ENCODE measurements at regions not wholly inside any gene's neighbourhood (a gene's known extent, or its start where the extent isn't known, plus 50 kb on each side); places are given as distances from the start of the nearest gene placed in this dataset.
"Not testable (repeated sequence)": the region's sequence is repeated elsewhere in the genome, so short reads cannot be mapped to it uniquely, and the experiment has no call there.

DNA sequence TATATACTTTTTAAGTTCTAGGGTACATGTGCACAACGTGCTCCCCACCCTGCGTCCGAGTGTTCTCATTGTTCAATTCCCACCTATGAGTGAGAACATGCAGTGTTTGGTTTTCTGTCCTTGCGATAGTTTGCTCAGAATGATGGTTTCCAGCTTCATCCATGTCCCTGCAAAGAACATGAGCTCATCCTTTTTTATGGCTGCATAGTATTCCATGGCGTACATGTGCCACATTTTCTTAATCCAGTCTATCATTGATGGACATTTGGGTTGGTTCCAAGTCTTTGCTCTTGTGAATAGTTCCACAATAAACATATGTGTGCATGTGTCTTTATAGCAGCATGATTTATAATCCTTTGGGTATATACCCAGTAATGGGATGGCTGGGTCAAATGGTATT is 148.1 kb upstream of the CHST15 start:
- not testable (repeated sequence) for DNase-seq

DNA sequence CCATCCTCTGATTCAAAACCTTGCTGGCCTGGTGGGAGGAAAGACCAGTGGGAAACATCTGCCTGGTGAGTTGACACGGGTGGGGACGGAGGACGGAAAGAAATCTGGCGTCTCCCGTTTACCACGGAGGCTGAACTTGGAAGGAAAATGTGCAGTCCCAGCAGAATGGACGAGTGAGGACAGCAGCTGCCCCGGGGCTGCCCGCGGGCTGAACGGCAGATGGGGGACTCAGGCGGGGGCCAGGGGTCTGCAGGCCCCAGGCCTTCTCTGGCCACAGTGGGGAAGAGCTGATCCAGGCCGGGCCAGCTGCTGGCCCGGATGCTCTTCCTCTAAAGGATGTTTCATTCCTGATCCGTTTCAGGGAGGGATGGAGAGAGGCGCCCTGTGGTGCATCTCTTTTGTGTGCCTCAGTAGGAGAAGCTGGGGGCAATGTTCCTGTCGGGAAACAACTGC is 147.5 kb upstream of the CHST15 start:
- DNase-seq = no peak

DNA sequence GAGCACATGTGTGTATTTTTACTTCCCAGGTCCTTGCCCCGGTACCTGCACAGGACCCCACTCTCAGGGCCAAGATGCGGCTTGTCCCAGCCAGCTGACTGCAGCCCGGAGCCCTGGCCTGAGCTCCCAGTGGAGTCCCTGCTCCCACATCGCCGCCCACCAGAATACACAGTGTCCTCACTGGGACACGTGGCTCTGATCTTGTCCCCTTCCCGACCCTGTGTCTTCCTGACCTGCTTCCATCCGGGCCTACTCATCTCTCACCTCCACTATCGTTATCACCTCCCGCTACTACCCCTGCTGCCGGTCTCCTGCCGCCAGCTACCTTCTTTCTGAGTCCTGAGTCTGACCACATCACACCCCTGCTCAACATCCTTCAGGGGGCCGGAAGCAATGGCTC is 146.3 kb upstream of the CHST15 start:
- DNase-seq = no peak

DNA sequence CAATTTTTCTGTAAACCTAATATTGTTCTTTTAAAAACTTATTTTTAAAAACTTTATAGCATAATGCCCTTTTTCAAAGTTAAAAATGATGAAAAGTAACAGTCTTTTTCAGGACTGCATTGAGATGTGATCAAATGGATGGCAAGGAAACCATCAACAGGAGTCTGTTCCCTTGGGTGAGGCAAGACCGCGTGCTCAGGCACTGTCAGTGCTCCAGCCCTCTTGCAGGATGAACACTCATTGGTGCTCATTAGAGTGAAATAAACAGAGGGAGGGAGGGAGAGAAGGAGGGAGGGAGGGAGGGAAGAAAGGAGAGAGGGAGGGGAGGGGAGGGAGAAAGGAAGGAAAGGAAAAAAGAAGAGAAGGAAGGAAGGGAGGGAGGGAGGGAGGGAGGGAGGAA is 145.7 kb upstream of the CHST15 start:
- DNase-seq = no peak

DNA sequence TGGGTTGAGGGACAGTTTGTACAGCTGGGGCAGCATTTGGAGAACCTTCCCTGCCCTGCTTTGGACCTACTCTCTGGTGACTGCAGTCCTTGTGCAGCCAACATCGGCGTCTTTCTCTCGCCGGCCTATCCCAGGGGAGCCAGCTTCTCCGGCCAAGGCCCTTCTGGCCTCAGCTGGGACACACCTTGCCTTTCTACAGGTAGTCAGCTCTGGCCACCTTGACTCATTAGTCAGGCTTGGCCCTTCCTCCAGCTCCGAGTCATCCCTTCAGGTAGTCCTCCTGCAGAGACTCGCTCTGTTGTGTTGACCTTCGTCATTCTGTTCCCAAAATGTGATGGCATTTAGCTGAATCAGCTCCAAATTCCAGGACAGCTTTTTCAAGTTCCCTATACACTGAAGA is 145.0 kb upstream of the CHST15 start:
- DNase-seq = no peak

DNA sequence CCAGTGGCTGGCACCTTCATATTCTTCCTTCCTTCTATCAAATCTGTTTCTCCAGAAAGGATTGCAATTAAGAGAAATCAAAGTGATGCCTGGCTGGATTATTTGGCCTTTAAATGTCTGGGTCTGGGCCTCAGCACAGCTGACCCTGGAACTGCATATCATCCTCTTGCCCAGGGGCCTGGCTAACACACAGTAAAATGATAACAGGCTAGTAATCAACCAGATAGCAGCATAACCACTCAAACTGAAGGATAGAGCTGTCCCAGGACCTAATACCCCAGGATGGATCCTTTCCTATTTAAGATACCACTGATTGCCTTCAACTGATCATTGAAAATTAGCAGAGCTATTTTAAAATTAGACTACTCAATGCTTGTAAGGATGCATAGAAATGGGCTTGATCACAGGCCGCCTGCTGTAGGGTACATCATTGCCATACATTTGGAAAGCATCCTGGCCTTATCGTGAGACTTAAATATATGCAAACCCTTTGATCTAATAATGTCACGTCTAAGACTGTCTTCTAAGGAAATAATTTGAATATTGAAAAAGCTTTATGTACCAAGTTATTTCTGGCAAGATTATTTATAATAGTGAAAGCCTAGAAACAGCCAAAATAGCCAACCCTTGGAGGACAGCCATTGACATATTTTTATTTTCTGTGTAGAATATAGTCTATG is 144.0 kb upstream of the CHST15 start:
- no peak for DNase-seq

DNA sequence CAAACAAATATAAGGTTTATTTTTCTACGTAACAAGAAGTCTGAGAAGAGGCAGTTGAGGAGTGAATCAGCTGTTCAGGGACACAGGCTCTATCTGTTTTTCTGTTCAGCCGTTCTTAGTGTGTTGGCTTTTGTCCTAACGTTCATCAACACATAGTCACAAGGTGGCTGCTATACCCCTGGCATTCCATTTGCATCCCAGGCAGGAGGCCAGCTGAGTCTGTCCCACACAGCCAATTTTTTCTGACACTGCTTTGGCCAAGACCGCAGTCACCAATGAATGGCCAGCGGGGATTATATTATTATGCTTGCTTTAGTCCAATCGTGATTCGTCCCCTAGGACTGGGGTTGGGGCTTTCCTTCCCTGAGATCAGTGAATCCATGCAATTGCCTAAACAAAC is 143.4 kb upstream of the CHST15 start:
- no peak for DNase-seq

DNA sequence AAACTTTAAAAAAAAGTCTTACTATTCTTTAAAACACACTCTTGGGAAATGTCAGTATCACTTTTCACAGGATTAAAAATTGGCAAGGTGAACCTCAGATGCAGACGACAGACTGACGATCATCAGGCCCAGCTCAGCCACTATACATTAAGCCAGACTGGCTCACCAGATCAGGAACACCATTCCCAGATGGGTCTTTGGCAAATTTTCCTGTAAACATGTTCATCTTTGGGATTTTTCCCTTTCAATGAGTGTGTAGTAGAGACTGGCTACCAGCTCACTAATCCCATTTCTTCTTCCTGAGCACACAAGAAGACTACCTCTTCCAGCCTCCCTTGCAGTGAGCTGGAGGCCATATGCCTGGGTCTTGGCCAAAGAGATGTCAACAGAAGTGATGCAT is 142.7 kb upstream of the CHST15 start:
- no peak for DNase-seq

DNA sequence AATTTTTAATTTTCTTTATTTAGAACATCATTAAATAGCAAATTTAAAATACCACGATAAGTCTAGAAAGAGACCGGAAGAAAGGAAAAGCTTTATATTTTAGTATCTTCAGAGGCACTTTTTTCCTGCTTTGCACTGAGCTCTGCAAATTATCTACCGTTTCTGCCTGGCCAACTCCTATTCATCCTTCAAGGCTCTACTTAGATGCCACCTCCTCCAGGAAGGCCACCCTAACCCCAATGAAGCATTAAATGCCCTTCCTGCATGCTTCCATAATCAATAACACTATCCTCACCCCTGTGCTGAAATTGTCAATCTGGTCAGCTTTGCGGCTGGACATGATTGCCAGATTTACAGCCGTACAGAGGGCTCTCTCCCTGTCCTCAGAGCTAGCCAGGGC is 141.8 kb upstream of the CHST15 start:
- no peak for DNase-seq

DNA sequence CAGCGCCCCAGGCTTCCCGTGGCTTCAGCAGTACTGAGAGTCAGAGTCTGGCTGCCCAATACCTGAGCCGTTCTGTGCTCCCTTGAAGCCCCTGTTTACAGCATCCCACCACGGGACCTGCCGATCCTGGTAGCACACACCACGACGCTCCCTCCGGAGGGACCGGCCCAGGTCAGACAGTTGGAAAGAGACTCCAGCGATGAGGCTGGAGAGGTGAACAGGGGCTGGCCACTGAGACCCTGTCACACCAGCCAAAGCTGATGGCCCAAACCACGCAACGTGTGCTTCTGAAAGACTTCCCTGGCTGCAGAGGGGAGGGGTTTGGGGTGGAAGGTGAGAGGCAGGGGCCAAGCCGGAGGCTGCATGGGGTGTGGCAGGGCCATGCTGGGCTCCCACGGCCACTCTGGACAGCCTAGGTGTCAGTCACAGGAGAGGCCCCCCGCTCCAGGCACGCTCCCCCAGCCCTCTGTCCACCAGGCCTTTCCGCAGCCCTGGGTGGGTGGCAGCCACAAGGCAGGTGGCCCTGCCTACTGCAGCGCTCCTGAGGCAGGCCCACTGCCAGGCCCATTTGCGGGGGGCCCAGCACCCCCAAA is 140.2 kb upstream of the CHST15 start:
- DNase-seq = no peak

DNA sequence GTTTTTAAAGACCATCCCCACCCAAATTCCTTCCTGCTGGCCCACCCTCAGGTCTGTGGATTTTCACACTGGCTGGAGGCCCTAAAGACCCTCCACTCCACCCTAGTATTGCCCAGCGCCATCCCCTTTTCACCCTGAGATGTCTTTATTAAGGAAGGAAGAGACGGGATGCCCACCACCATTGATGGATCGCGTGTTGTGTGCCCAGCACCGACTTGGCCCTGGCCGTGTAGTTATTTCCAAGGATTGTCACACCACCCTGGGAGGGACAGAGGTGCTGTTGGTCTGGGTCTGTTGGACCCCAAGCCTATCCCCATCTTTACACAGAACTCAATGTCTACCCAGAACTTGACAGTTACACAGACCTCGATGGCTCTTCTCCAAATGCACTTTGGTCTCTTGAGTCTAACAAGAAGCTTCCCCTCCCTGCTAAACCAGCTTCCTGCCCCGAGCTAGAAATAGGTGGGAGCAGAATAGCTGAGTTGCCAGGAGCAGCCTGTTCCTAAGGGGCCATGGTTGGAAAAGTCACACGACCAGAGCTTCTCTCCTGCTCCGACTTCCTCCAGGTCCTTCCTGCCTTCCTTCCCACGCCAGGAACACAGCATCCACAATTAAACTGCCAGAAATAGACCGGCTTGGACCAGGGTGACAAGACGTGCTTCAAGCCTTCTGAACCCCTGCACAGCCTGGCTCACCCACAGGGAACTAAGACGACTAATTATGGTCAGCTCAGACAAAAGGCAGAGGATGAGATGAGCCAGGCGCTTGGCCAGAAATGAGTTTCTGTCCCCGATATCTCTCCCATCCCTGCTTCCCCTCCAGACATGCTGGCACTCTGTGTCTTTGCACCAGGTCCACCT is 139.5 kb upstream of the CHST15 start:
- no peak for DNase-seq

DNA sequence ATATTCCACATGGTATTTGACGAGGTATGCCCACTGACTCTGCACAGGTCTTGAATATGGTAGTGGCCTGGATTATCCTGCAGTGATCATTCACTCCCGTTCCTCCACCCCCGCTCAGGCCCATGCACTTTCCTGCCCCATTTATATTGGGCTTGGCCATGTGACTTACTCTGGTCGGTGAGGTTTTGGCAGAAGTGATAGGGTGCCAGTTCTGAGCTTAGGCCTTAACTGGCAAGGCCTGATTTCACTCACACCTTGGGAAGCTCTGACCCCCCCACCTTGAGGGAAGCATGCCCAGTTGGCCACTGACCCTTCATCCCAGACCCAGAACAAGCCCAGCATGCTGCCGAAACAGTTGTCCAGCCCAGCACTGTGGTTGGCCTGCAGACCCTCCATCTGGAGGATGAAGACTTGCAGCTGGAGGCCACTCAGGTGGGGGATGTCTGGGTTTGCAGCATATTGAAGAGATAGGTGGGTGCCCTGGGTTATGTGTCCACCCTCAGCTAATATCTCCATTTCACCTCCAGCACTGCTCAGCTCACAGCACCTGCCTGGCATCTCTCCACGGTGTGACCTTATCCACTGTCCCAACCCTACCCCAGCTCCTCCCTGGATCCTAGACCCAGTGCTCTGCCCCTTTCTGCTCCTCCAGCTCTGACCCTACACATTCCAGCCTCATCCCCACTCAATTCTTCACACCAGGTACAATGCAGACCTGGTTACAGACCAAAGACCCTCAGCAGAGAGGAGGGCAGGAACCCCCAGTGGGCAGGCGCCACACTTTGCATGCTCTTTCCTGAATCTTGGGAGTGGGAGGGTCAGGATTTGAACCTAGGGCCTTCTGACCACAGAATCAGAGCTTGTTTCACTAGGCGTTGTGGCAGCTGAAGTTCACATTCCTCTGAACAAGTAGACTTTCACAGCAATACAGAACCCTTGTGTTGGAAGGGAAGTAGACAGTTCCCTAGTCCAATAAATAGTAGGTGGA is 138.1 kb upstream of the CHST15 start:
- no peak for DNase-seq

DNA sequence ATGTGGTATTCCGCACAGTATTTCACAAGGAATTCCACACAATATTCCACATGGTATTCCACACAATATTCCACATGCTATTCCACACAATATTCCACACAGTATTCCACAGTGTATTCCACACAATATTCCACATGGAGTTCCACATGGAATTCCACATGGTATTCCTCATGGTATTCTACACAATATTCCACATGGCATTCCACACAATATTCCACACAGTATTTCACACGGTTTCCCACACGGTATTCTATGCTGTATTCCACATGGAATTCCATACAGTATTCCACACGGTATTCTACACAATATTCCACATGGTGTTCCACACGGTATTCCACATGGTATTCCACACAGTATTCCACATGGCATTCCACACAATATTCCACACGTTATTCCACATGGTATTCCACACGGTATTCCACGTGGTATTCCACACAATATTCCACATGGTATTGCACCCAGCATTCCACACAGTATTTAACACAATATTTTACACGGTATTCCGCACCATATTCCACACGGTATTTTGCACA is 137.3 kb upstream of the CHST15 start:
- DNase-seq = no peak

DNA sequence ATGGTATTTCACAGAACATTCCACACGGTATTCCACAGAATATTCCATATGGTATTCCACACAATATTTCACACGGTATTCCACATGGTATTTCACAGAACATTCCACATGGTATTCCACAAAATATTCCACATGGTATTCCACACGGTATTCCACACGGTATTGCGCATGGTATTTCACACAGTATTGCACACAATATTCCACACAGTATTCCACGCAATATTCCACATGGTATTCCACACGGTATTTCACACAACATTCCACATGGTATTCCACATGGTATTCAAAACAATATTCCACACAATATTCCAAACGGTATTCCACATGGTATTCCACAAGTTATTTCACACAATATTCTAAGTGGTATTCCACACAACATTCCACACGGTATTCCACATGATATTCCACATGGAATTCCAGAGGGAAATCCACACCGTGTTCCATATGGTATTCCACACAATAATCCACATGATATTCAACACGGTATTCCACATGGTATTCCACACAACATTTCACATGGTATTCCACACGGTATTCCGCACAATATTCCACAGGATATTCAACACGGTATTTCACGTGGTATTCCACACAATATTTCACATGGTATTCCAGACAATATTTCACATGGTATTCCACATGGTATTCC is 136.7 kb upstream of the CHST15 start:
- no peak for DNase-seq

DNA sequence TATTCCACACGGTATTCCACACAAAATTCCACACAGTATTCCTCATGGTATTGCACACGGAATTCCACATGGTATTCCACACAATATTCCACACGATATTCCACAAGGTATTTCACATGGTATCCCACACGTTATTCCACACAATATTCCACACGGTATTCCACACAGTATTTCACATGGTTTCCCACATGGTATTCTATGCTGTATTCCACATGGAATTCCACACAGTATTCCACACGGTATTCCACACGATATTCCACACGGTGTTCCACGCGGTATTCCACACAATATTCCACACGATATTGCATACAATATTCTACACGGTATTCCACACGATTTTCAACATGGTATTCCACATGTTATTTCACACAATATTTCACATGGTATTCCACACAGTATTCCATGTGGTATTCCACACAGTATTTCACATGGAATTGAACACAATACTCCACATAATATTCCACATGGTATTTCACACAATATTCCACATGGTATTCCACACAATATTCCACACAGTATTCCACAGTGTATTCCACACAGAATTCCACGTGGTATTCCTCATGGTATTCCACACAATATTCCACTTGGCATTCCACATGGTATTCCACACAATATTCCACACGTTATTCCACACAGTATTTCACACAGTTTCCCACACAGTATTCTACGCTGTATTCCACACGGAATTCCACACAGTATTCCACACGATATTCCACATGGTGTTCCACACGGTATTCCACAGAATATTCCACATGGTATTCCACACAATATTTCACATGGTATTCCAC is 136.0 kb upstream of the CHST15 start:
- no peak for DNase-seq

DNA sequence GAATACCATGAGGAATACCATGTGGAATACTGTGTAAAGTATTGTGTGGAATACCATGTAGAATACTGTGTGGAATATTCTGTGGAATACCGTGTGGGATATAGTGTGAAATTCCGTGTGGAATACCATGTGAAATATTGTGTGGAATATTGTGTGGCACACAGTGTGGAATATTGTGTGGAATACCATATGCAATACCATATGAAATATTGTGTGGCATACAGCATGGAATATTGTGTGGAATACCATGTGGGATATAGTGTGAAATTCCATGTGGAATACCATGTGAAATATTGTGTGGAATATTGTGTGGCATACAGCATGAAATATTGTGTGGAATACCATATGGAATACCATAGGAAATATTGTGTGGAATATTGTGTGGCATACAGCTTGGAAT is 135.1 kb upstream of the CHST15 start:
- no peak for DNase-seq

DNA sequence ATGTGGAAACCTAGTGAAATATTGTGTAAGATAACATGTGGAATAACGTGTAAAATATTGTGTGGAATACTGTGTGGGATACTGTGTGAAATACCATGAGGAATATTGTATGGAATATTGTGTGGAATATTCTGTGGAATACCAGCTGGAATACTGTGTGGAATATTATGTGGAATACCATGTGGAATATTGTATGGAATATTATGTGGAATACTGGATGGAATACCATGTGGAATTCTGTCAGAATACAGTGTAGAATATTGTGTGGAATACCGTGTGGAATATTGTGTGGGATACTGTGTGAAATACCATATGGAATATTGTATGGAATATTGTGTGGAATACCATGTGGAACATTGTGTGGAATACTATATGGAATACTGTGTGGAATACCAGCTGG is 134.6 kb upstream of the CHST15 start:
- no peak for DNase-seq

DNA sequence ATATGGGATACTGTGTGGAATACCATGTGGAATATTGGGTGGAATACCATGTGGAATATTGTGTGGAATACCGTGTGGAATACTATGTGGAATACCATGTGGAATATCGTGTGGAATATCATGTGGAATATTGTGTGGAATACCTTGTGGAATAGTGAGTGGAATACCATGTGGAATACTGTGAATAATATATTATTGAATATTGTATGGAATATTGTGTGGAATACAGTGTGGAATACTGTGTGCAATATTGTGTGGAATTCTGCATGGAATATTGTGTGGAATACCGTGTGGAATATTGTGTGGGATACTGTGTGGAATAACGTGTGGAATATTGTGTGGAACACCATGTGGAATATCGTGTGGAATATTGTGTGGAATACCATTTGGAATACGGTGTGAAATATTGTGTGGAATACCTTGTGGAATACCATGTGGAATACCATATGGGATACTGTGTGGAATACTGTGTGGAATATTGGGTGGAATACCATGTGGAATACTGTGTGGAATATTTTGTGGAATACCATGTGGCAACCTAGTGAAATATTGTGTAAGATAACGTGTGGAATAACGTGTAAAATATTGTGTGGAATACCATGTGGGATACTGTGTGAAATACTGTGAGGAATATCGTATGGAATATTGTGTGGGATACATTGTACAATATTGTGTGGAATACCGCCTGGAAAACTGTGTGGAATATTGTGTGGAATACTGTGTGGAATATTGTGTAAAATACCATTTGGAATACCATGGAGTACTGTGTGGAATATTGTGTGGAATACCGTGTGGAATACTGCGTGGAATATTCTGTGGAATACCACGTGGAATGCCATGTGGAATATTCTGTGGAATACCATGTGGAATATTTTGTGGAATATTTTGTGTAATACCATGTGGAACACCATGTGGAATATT is 133.9 kb upstream of the CHST15 start:
- no peak for DNase-seq

DNA sequence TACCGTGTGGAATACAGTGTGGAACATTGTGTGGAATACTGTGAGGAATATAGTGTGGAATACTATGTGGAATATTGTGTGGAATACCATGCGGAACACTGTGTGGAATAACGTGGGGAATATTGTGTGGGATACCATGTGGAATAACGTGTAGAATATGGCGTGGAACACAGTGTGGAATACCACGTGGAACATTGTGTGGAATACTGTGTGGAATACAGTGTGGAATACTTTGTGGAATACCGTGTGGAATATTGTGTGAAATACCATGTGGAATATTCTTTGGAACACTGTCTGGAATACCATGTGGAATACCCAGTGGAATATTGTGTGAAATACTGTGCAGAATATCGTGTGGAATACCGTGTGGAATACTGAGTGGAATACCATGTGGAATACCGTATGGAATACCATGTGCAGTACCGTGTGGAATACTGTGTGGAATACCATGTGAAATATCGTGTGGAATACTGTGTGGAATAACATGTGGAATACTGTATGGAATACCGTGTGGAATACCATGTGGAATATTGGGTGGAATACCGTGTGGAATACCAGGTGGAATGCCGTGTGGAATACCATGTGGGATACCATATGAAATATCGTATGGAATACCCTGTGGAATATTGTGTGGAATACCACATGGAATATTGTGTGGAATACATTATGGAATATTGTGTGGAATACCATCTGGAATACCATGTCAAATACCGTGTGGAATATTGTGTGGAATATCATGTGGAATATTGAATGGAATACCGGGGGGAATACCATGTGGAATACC is 133.1 kb upstream of the CHST15 start:
- DNase-seq = no peak

Data from NCI-H526 (cell line).